IMR-90 (cell line): ENCODE measurements at regions not wholly inside any gene's neighbourhood (a gene's known extent, or its start where the extent isn't known, plus 50 kb on each side); places are given as distances from the start of the nearest gene placed in this dataset.

Experiments
- ATAC-seq: fragments of 200-7000 bp; cut with Tn5 transposase; 2 replicates; pipeline ENCODE4 v1.9.1; 2020; ENCODE audit warnings: low read depth, mild to moderate bottlenecking, moderate library complexity
- BruUV-seq: library from RNA; stranded (reverse); fragments of 400-500 nt; replicated peaks from 2 replicates; lab custom pipeline; 2021; lab: Mats Ljungman, UMichigan
- CTCF ChIA-PET: fragments of 300-600 bp; formaldehyde crosslinking; extraction: SDS; loops from one replicate; lab custom pipeline; 2021; ENCODE audit warnings: antibody characterized with exemption; lab: Yijun Ruan, JAX
- POLR2A ChIA-PET: fragments of 300-600 bp; sonication (Branson Sonifier 250); formaldehyde crosslinking; loops from one replicate; lab custom pipeline; 2022; ENCODE audit warnings: antibody characterized with exemption; ENCODE audit not compliant: unreplicated experiment; lab: Charles Lee
- DNase-seq: peaks from one replicate; pipeline ENCODE4 v3.0.0; 2013
- H2AFZ ChIP-seq: replicated peaks from 2 replicates; pipeline ENCODE3; 2013; ENCODE audit warnings: low read length, mild to moderate bottlenecking; ENCODE audit not compliant: poor library complexity
- H2AK5ac ChIP-seq: 2 replicates; pipeline ENCODE4 v1.6.1; 2013; ENCODE audit warnings: low read depth, low read length, inconsistent platforms
- H2AK9ac ChIP-seq: replicated peaks from 2 replicates; pipeline ENCODE3; 2013; ENCODE audit warnings: mild to moderate bottlenecking, low read depth, low read length, moderate library complexity; ENCODE audit not compliant: poor library complexity
- H2BK120ac ChIP-seq: 2 replicates; pipeline ENCODE4 v1.6.1; 2013; ENCODE audit warnings: low read depth, low read length, inconsistent platforms
- H2BK15ac ChIP-seq: 3 replicates; pipeline ENCODE4 v1.6.1; 2013; ENCODE audit warnings: low read depth, low read length, inconsistent platforms
- H2BK20ac ChIP-seq: 2 replicates; pipeline ENCODE4 v1.6.1; 2013; ENCODE audit warnings: low read depth, mild to moderate bottlenecking, inconsistent platforms, low read length, moderate library complexity
- H2BK5ac ChIP-seq: 2 replicates; pipeline ENCODE4 v1.6.1; 2013; ENCODE audit warnings: mild to moderate bottlenecking, low read depth, low read length, inconsistent platforms; ENCODE audit not compliant: poor library complexity, severe bottlenecking
- H3K14ac ChIP-seq: replicated peaks from 2 replicates; pipeline ENCODE4 v1.6.1; 2013; ENCODE audit warnings: low read depth, low read length, inconsistent platforms
- H3K18ac ChIP-seq: 2 replicates; pipeline ENCODE4 v1.6.1; 2013; ENCODE audit warnings: low read depth, low read length, control low read depth
- H3K23ac ChIP-seq: 2 replicates; pipeline ENCODE4 v1.6.1; 2013; ENCODE audit warnings: low read depth, low read length, inconsistent platforms
- H3K27ac ChIP-seq: 2 replicates; pipeline ENCODE4 v1.5.1; 2013; ENCODE audit warnings: mild to moderate bottlenecking, control low read depth, low read length; ENCODE audit not compliant: insufficient read depth
- H3K27me3 ChIP-seq: 2 replicates; pipeline ENCODE4 v1.6.1; 2013; ENCODE audit warnings: low read length; ENCODE audit not compliant: control insufficient read depth, insufficient read depth
- H3K36me3 ChIP-seq: 2 replicates; pipeline ENCODE4 v1.6.1; 2013; ENCODE audit warnings: low read length, mixed read lengths; ENCODE audit not compliant: control insufficient read depth, insufficient read depth
- H3K4ac ChIP-seq: 2 replicates; pipeline ENCODE4 v1.6.1; 2013; ENCODE audit warnings: low read depth, low read length, inconsistent platforms
- H3K4me1 ChIP-seq: 2 replicates; pipeline ENCODE4 v1.6.1; 2013; ENCODE audit warnings: low read length, mixed read lengths; ENCODE audit not compliant: control insufficient read depth, insufficient read depth
- H3K4me2 ChIP-seq: 2 replicates; pipeline ENCODE4 v1.6.1; 2013; ENCODE audit warnings: low read depth, mild to moderate bottlenecking, control low read depth, low read length, moderate library complexity
- H3K4me3 ChIP-seq: 2 replicates; pipeline ENCODE4 v1.5.1; 2013; ENCODE audit warnings: low read depth, mild to moderate bottlenecking, control low read depth, low read length, moderate library complexity; ENCODE audit not compliant: insufficient read depth
- H3K56ac ChIP-seq: 2 replicates; pipeline ENCODE4 v1.6.1; 2013; ENCODE audit warnings: low read length, inconsistent platforms; ENCODE audit not compliant: insufficient read depth; ENCODE audit errors: extremely low read depth
- H3K79me1 ChIP-seq, 2 experiments: 2 replicates each; pipeline ENCODE4 v1.6.1; 2013; ENCODE audit warnings: low read length in 2 of 2, inconsistent platforms in 1 of 2, low read depth in 1 of 2
- H3K9ac ChIP-seq: 2 replicates; pipeline ENCODE4 v1.6.1; 2013; ENCODE audit warnings: low read depth, low read length, control low read depth
- H3K9me1 ChIP-seq: 2 replicates; pipeline ENCODE4 v1.6.1; 2013; ENCODE audit warnings: low read length, inconsistent platforms; ENCODE audit not compliant: insufficient read depth
- H3K9me3 ChIP-seq: 2 replicates; pipeline ENCODE4 v1.6.1; 2013; ENCODE audit warnings: low read length; ENCODE audit not compliant: control insufficient read depth, insufficient read depth
- H4K20me1 ChIP-seq: 2 replicates; pipeline ENCODE4 v1.6.1; 2013; ENCODE audit warnings: low read length, inconsistent platforms; ENCODE audit not compliant: insufficient read depth
- H4K5ac ChIP-seq: 2 replicates; pipeline ENCODE4 v1.6.1; 2013; ENCODE audit warnings: mild to moderate bottlenecking, low read depth, low read length, control low read depth
- H4K8ac ChIP-seq, 2 experiments: 2 replicates each; pipeline ENCODE4 v1.6.1; 2013; ENCODE audit warnings: low read depth in 2 of 2, low read length in 2 of 2, control low read depth in 1 of 2, inconsistent platforms in 1 of 2
- H4K91ac ChIP-seq: 2 replicates; pipeline ENCODE4 v1.6.1; 2013; ENCODE audit warnings: low read depth, low read length, inconsistent platforms; ENCODE audit not compliant: insufficient read depth
- BHLHE40 ChIP-seq: fragments of 150-350 bp; IDR thresholded peaks from 2 replicates; pipeline ENCODE4 v1.6.1; 2016; ENCODE audit warnings: mild to moderate bottlenecking, low read depth, low read length
- CEBPB ChIP-seq: IDR thresholded peaks from 2 replicates; pipeline ENCODE4 v1.6.1; 2012; ENCODE audit warnings: low read depth, low read length, improper control_type of control experiment
- CHD1 ChIP-seq: IDR thresholded peaks from 2 replicates; pipeline ENCODE4 v1.6.1; 2012; ENCODE audit warnings: low read depth, low read length, improper control_type of control experiment
- FOS ChIP-seq: fragments of 150-350 bp; IDR thresholded peaks from 2 replicates; pipeline ENCODE4 v1.6.1; 2016; ENCODE audit warnings: low read depth, low read length
- MAFK ChIP-seq: IDR thresholded peaks from 2 replicates; pipeline ENCODE4 v1.6.1; 2012; ENCODE audit warnings: low read depth, low read length, improper control_type of control experiment
- MAZ ChIP-seq: IDR thresholded peaks from 2 replicates; pipeline ENCODE4 v1.6.1; 2012; ENCODE audit warnings: low read depth, mild to moderate bottlenecking, low read length, improper control_type of control experiment, moderate library complexity, borderline replicate concordance
- NFE2L2 ChIP-seq: fragments of 150-350 bp; IDR thresholded peaks from 2 replicates; pipeline ENCODE4 v1.6.1; 2016; ENCODE audit warnings: low read depth, mild to moderate bottlenecking, low read length
- POLR2A ChIP-seq: IDR thresholded peaks from 2 replicates; pipeline ENCODE4 v1.6.1; 2012; ENCODE audit warnings: mild to moderate bottlenecking, low read depth, low read length
- RAD21 ChIP-seq: IDR thresholded peaks from 2 replicates; pipeline ENCODE4 v1.6.1; 2012; ENCODE audit warnings: low read length, improper control_type of control experiment
- RCOR1 ChIP-seq: IDR thresholded peaks from 2 replicates; pipeline ENCODE4 v1.6.1; 2012; ENCODE audit warnings: mild to moderate bottlenecking, low read length, improper control_type of control experiment; ENCODE audit not compliant: insufficient replicate concordance
- RFX5 ChIP-seq: IDR thresholded peaks from 2 replicates; pipeline ENCODE4 v1.8.0; 2012; ENCODE audit warnings: low read depth, mild to moderate bottlenecking, low read length, moderate library complexity
- SMC3 ChIP-seq: fragments of 150-350 bp; IDR thresholded peaks from 2 replicates; pipeline ENCODE4 v1.6.1; 2016; ENCODE audit warnings: low read depth, mild to moderate bottlenecking, antibody characterized with exemption, low read length, moderate library complexity
- WGBS, 2 experiments: methylation state at CpG; one replicate each; pipeline versions ENCODE4 v1.1.5 to v1.1.7; 2013; ENCODE audit warnings: missing lambda C conversion rate in 2 of 2; ENCODE audit not compliant: insufficient read length in 1 of 2; ENCODE audit errors: extremely low coverage in 2 of 2; 5-methylcytosine and 5-hydroxymethylcytosine counted together
- dilution Hi-C: fragments of 300-500 bp; cut with HindIII; formaldehyde crosslinking; loops from one replicate; pipeline ENCODE4 v1.14.3; 2018; ENCODE audit warnings: low sequenced_read_pairs; ENCODE audit not compliant: unreplicated experiment
- in situ Hi-C: fragments of 300-500 bp; cut with MboI; formaldehyde crosslinking; loops from 3 replicates; pipeline ENCODE4 v1.14.3; 2019; ENCODE audit warnings: low sequenced_read_pairs, inconsistent platforms, mixed read lengths
- intact Hi-C: fragments of 100-400 bp; cut with micrococcal nuclease; formaldehyde crosslinking; loops from 2 replicates; pipeline ENCODE4 v1.10.0; 2022
- TF ChIP-seq, protein P1 (sequence below): fragments of 150-350 bp; IDR thresholded peaks from 2 replicates; pipeline ENCODE4 v1.6.1; 2017; ENCODE audit warnings: mild to moderate bottlenecking, antibody characterized with exemption, low read length, low read depth
- TF ChIP-seq, protein P2 (sequence below): fragments of 150-350 bp; IDR thresholded peaks from 2 replicates; pipeline ENCODE4 v1.6.1; 2016; ENCODE audit warnings: low read depth, mild to moderate bottlenecking, low read length, moderate library complexity, borderline replicate concordance
- TF ChIP-seq, protein P3 (sequence below): conservative IDR thresholded peaks from 2 replicates; pipeline ENCODE4 v1.5.1; 2012; ENCODE audit warnings: mild to moderate bottlenecking, low read depth, low read length, improper control_type of control experiment

DNA sequence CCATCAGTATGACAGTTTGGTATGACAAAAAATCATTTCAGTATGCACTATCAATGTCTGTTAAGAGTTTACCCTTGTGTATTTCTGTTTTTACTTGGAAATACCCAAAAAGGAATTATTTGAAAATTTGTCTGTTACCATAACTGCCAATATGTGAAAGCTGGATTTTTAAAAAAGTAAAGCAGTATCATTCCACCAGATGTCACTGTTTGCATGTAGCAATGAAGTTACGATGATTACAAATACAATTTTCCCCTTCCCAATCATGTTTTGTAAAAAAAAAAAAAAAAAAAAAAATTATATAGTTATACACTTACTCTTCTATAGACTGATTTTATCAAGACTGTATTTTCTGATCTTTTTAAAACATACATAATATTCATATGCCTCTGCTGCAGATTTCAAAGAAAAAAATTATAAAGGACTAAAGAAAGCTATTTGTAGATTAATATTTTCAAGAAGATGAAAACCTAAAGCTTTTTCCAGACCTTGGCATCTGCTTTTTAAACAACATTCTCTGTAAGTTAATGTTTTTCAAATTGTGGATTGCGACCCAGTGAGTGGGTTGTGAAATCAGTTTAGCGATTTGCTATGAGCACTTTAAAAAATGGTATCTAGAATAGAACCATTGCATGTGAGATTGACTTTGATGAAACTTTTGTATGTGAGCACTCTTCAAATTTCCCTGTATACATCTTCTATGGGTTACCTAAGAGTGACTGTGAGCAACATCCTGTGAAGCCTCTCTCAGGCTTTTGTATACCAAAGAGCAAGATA, 114.2 kb downstream of the TTC6 start:
- no peak overlapping the region for H2AK5ac ChIP-seq
- H3K18ac ChIP-seq, result no peak overlapping the region
- peaks cover 3% of the 10 kb centered on the region; the same call in 1 of the 2 replicates for H3K9me1 ChIP-seq
- no peak overlapping the region for H2BK15ac ChIP-seq
- no peaks in the 10 kb centered on the region for H3K79me1 ChIP-seq
- H3K14ac ChIP-seq, result no peak overlapping the region
- no peak overlapping the region for H4K91ac ChIP-seq
- no peak overlapping the region for H3K4me2 ChIP-seq
- DNase-seq (peak; percentile 39), ATAC-seq (0 out of 2 replicates have a peak, but pooled peaks have one; percentile 21)
- no peak overlapping the region for H3K4ac ChIP-seq
- no peak overlapping the region for H4K5ac ChIP-seq
- H4K20me1 ChIP-seq, result no peaks in the 10 kb centered on the region
- no peak overlapping the region for H2AK9ac ChIP-seq
- no peaks in the 10 kb centered on the region for H3K36me3 ChIP-seq
- intact Hi-C loops (loop anchor here (1.0 to 5.0 kb wide), 6 partner anchors 112 to 1157 kb away; partner anchors contain the start of genes FOXA1 and TTC6), dilution Hi-C loops (no loop called here), in situ Hi-C loops (loop anchor here (5.0 kb wide), 1 partner anchor 168 kb away; no protein-coding TSS in a partner anchor)
- H3K23ac ChIP-seq, result no peak overlapping the region
- POLR2A ChIA-PET, result no interaction called here
- CTCF ChIA-PET, result interaction anchor here (0.6 to 2.1 kb wide), 11 partner anchors 11 to 1934 kb away, joined by 3 to 14 read pairs (median 4); no protein-coding TSS in a partner anchor
- H4K8ac ChIP-seq, result no peak overlapping the region
- no CpG with 5 or more reads among the region's 3 CpGs for WGBS, 2 experiments
- H2BK20ac ChIP-seq, result no peak overlapping the region
- no peak overlapping the region for H2BK5ac ChIP-seq
- H2BK120ac ChIP-seq, result no peak overlapping the region
- BruUV-seq, result no TSS peak
- no peak overlapping the region for H3K27ac ChIP-seq
- H3K4me3 ChIP-seq, result no peak overlapping the region
- no peaks in the 10 kb centered on the region for H3K9me3 ChIP-seq
- no peak overlapping the region for H3K9ac ChIP-seq
- no peak overlapping the region for H2AFZ ChIP-seq
- peaks cover 5% of the 10 kb centered on the region for H3K4me1 ChIP-seq
- no peak overlapping the region for H3K56ac ChIP-seq
- H3K27me3 ChIP-seq, result no peaks in the 10 kb centered on the region
- TF ChIP-seq CEBPB (no peak), BHLHE40 (no peak), RAD21 (peak; percentile 62), MAFK (no peak), FOS (no peak), SMC3 (peak; percentile 40), RCOR1 (no peak), NFE2L2 (no peak), MAZ (no peak), POLR2A (no peak), RFX5 (no peak), CHD1 (no peak)
- TF ChIP-seq, protein P1, sequence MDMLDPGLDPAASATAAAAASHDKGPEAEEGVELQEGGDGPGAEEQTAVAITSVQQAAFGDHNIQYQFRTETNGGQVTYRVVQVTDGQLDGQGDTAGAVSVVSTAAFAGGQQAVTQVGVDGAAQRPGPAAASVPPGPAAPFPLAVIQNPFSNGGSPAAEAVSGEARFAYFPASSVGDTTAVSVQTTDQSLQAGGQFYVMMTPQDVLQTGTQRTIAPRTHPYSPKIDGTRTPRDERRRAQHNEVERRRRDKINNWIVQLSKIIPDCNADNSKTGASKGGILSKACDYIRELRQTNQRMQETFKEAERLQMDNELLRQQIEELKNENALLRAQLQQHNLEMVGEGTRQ, result no peak
- TF ChIP-seq, protein P2, sequence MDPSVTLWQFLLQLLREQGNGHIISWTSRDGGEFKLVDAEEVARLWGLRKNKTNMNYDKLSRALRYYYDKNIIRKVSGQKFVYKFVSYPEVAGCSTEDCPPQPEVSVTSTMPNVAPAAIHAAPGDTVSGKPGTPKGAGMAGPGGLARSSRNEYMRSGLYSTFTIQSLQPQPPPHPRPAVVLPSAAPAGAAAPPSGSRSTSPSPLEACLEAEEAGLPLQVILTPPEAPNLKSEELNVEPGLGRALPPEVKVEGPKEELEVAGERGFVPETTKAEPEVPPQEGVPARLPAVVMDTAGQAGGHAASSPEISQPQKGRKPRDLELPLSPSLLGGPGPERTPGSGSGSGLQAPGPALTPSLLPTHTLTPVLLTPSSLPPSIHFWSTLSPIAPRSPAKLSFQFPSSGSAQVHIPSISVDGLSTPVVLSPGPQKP, result no peak
- TF ChIP-seq, protein P3, sequence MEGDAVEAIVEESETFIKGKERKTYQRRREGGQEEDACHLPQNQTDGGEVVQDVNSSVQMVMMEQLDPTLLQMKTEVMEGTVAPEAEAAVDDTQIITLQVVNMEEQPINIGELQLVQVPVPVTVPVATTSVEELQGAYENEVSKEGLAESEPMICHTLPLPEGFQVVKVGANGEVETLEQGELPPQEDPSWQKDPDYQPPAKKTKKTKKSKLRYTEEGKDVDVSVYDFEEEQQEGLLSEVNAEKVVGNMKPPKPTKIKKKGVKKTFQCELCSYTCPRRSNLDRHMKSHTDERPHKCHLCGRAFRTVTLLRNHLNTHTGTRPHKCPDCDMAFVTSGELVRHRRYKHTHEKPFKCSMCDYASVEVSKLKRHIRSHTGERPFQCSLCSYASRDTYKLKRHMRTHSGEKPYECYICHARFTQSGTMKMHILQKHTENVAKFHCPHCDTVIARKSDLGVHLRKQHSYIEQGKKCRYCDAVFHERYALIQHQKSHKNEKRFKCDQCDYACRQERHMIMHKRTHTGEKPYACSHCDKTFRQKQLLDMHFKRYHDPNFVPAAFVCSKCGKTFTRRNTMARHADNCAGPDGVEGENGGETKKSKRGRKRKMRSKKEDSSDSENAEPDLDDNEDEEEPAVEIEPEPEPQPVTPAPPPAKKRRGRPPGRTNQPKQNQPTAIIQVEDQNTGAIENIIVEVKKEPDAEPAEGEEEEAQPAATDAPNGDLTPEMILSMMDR, result peak; percentile 57
